Gastrocnemius medialis (tissue), 4 donors: ENCODE measurements at regions not wholly inside any gene's neighbourhood (a gene's known extent, or its start where the extent isn't known, plus 50 kb on each side); places are given as distances from the start of the nearest gene placed in this dataset.
"Not testable (repeated sequence)": the region's sequence is repeated elsewhere in the genome, so short reads cannot be mapped to it uniquely, and the experiment has no call there.

ENCODE experiments used
- ATAC-seq, 2 donors: fragments of 150-250 bp; one replicate each; pipeline ENCODE4 v1.9.1; 2016
- DNase-seq, 2 donors: peaks; one replicate each; pipeline ENCODE4 v3.0.0-alpha.2; 2019
- H3K27ac ChIP-seq, 4 donors: fragments of 200-600 bp; sonication (generic); 1 replicate in 1 of 4; 2 replicates in 3 of 4; pipeline ENCODE4 v1.5.1; 2016 to 2018; ENCODE audit warnings: mild to moderate bottlenecking in 2 of 4, moderate library complexity in 1 of 4
- H3K27me3 ChIP-seq, 3 donors: fragments of 200-600 bp; sonication (generic) in 2 of 3; 1 replicate in 1 of 3; 2 replicates in 2 of 3; pipeline versions ENCODE4 v1.5.1 to v1.6.0; 2016 to 2019; ENCODE audit warnings: mild to moderate bottlenecking in 1 of 3, moderate library complexity in 1 of 3
- H3K36me3 ChIP-seq, 2 donors: fragments of 200-600 bp; sonication (generic) in 1 of 2; one replicate each; pipeline ENCODE4 v1.5.1; 2017 to 2018
- H3K4me1 ChIP-seq, 2 donors: fragments of 200-600 bp; sonication (generic) in 1 of 2; one replicate each; pipeline ENCODE4 v1.5.1; 2016 to 2017; ENCODE audit warnings: mild to moderate bottlenecking in 2 of 2
- H3K4me3 ChIP-seq, 4 donors: fragments of 200-600 bp; sonication (generic) in 3 of 4; 1 replicate in 1 of 4; 2 replicates in 3 of 4; pipeline ENCODE4 v1.5.1; 2016 to 2019; ENCODE audit warnings: mild to moderate bottlenecking in 2 of 4
- H3K9me3 ChIP-seq, 3 donors: fragments of 200-600 bp; sonication (generic) in 2 of 3; 1 replicate in 1 of 3; 2 replicates in 2 of 3; pipeline ENCODE4 v1.5.1; 2016 to 2019
- CTCF ChIP-seq, 5 experiments: fragments of 450-650 bp in 3 of 5; fragments of 200-600 bp in 2 of 5; sonication (generic) in 2 of 5; IDR thresholded peaks in 4 of 5; conservative IDR thresholded peaks in 1 of 5; 1 replicate in 4 of 5; 2 replicates in 1 of 5; pipeline ENCODE4 v1.5.1; 2016 to 2019; ENCODE audit warnings: antibody characterized with exemption in 5 of 5, mild to moderate bottlenecking in 3 of 5, moderate library complexity in 3 of 5
- POLR2A ChIP-seq, 2 donors: fragments of 450-650 bp; IDR thresholded peaks; one replicate each; pipeline ENCODE4 v1.6.1; 2017; ENCODE audit warnings: antibody characterized with exemption in 2 of 2, mild to moderate bottlenecking in 2 of 2, moderate library complexity in 2 of 2
- in situ Hi-C, 4 donors: fragments of 200-750 bp; cut with MboI; loops; one replicate each; pipeline versions ENCODE4 v1.15.0 to v1.8.0; 2017; ENCODE audit warnings: low sequenced_read_pairs in 4 of 4
- intact Hi-C: fragments of 100-400 bp; cut with DNase I; formaldehyde crosslinking; loops from one replicate; pipeline ENCODE4 v1.15.1; 2023; ENCODE audit warnings: low total_unique reads

GRCh38 chr14:45787167-45787566, 534.2 kb upstream of the MIS18BP1 start:
- Histone ChIP-seq H3K9me3 (no peaks in the 10 kb centered on the region), H3K4me3 (no peak overlapping the region), H3K27me3 (no peaks in the 10 kb centered on the region), H3K36me3 (no peaks in the 10 kb centered on the region), H3K4me1 (no peaks in the 10 kb centered on the region), H3K27ac (no peak overlapping the region)
- in situ Hi-C loops (no loop called here), intact Hi-C loops (no loop called here)
- DNase-seq (no peak), ATAC-seq (no peak)
- TF ChIP-seq POLR2A (IDR thresholded peaks at IDR 0.05) (no peak), CTCF (IDR thresholded peaks at IDR 0.05 in 4 of 5, conservative IDR thresholded peaks at IDR 0.05 in 1 of 5) (no peak)

DNA sequence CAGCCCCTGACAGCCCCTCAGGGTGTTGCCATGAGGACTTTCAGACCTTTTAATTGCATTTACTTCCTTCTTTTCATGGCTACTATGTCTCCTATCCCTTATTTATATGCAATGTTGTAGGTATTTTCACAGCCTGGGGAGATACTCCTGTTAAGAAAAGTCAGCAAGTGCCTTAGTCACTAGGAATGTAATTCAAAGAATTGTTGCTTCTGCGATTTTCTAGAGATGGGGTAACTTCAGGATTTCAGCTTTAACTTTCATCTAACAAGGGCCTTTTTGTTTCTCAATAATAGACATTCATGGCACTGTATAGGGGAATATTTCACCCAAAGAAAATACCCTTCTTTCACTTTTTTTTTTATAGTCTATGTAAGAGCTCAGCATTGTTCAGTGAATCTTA, 533.3 kb upstream of the MIS18BP1 start:
- H3K4me1 ChIP-seq: no peaks in the 10 kb centered on the region
- H3K36me3 ChIP-seq: no peaks in the 10 kb centered on the region
- in situ Hi-C loops (no loop called here), intact Hi-C loops (no loop called here)
- TF ChIP-seq POLR2A (IDR thresholded peaks at IDR 0.05): no peak
- TF ChIP-seq CTCF (IDR thresholded peaks at IDR 0.05 in 4 of 5, conservative IDR thresholded peaks at IDR 0.05 in 1 of 5): no peak
- DNase-seq: no peak
- H3K4me3 ChIP-seq: no peak overlapping the region
- no peaks in the 10 kb centered on the region for H3K9me3 ChIP-seq
- H3K27me3 ChIP-seq: no peaks in the 10 kb centered on the region
- H3K27ac ChIP-seq: no peak overlapping the region
- ATAC-seq: no peak

GRCh38 chr14:45785240-45785639, 532.2 kb upstream of the MIS18BP1 start:
- Histone ChIP-seq H3K36me3 (no peaks in the 10 kb centered on the region), H3K4me3 (no peak overlapping the region), H3K27me3 (no peaks in the 10 kb centered on the region), H3K9me3 (no peaks in the 10 kb centered on the region), H3K4me1 (no peaks in the 10 kb centered on the region), H3K27ac (no peak overlapping the region)
- in situ Hi-C loops (no loop called here), intact Hi-C loops (no loop called here)
- ATAC-seq (no peak), DNase-seq (no peak)
- TF ChIP-seq CTCF (IDR thresholded peaks at IDR 0.05 in 4 of 5, conservative IDR thresholded peaks at IDR 0.05 in 1 of 5): no peak
- TF ChIP-seq POLR2A (IDR thresholded peaks at IDR 0.05): no peak

- Histone ChIP-seq H3K27ac (no peak overlapping the region), H3K4me1 (no peaks in the 10 kb centered on the region), H3K9me3 (no peaks in the 10 kb centered on the region), H3K4me3 (no peak overlapping the region), H3K27me3 (no peaks in the 10 kb centered on the region), H3K36me3 (no peaks in the 10 kb centered on the region)
- DNase-seq (no peak), ATAC-seq (no peak)
- TF ChIP-seq CTCF (IDR thresholded peaks at IDR 0.05 in 4 of 5, conservative IDR thresholded peaks at IDR 0.05 in 1 of 5) (no peak), POLR2A (IDR thresholded peaks at IDR 0.05) (no peak)
- intact Hi-C loops: no loop called here
- in situ Hi-C loops: no loop called here
These were observed 513.2 kb upstream of the MIS18BP1 start for GRCh38 chr14:45766247-45766646.

DNA sequence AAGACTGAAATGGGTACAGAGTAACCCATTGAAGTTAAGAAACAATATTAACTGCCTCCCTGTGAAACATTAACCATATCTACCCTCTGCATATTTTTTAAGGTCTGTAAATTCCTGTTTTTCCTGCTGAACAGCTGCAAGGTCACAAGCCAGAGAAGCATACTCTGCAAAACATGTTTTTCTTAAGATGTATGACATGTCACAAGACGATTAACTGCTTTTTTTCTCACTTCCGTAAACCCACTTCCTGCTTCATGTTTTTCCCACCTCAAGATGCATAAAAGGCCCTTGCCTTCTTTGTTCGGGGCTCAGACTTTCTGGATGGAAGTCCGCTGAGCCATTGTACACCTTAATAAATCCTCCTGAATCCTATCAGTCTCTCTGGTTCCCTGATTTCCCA, 504.7 kb upstream of the MIS18BP1 start:
- in situ Hi-C loops: no loop called here

DNA sequence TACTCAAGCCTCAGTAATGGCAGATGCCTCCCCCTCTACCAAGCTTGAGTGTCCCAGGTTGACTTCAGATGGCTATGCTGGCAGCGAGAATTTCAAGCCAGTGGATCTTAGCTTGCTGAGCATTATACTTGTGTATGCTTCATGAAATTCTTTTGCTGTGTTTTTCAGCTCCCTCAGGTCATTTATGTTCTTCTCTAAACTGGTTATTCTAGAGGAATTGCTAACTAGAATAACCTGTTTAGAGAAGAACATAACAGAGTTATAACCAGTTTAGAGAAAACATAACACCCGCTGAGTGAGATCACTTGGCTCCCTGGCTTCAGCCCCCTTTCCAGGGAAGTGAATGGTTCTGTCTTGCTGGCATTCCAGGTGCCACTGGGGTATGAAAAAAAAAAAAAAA, 503.4 kb upstream of the MIS18BP1 start:
- intact Hi-C loops, H3K4me3 ChIP-seq, H3K9me3 ChIP-seq: not testable (repeated sequence)

More for the DNA sequence above, 504.7 kb upstream of the MIS18BP1 start:
- ATAC-seq: no peak
- DNase-seq: no peak
- Histone ChIP-seq H3K36me3 (no peaks in the 10 kb centered on the region), H3K4me1 (no peaks in the 10 kb centered on the region), H3K9me3 (no peaks in the 10 kb centered on the region), H3K4me3 (no peak overlapping the region), H3K27me3 (no peaks in the 10 kb centered on the region), H3K27ac (no peak overlapping the region)
- TF ChIP-seq CTCF (IDR thresholded peaks at IDR 0.05 in 4 of 5, conservative IDR thresholded peaks at IDR 0.05 in 1 of 5) (no peak), POLR2A (IDR thresholded peaks at IDR 0.05) (no peak)
- intact Hi-C loops: no loop called here

More for the DNA sequence above, 503.4 kb upstream of the MIS18BP1 start:
- in situ Hi-C loops, H3K27me3 ChIP-seq, H3K36me3 ChIP-seq, ATAC-seq, H3K4me1 ChIP-seq, DNase-seq, H3K27ac ChIP-seq: not testable (repeated sequence)
